NCI-H2081 treated with DMSO at 0.1 percent for 48 hours (cell line): ENCODE measurements at regions not wholly inside any gene's neighbourhood (a gene's known extent, or its start where the extent isn't known, plus 50 kb on each side); places are given as distances from the start of the nearest gene placed in this dataset.
A peak's percentile ranks its signal among the peaks of the same experiment; 100 is the strongest.

Experiments used
- DNase-seq: peaks from one replicate; lab custom pipeline; 2025; lab: John Stamatoyannopoulos, UW

DNA sequence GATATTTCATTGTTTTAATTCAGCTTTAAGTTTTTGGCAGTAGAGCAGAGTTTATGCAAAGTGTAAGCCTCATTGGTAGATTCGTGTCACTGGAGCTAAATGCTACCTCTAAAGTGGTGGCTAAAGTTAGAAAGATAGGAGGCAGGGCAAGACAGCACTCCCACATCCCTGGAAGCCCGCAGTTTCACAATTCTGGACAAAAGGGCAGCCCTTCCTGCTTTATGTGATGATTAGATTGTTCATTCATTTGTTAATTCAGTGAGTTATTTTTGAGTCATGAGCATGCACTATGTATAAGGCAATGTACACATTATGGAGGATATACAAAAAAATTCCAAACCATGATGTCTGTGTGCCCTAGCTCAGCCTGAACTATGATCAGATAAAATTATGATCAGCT is 52.1 kb upstream of the EIF3M start:
- DNase-seq = no peak

- no peak for DNase-seq
Measured at GRCh38 chr11:32529994-32530588, 53.5 kb upstream of the EIF3M start.

- no peak for DNase-seq
Measured at GRCh38 chr11:32527261-32528175, 56.1 kb upstream of the EIF3M start.

DNA sequence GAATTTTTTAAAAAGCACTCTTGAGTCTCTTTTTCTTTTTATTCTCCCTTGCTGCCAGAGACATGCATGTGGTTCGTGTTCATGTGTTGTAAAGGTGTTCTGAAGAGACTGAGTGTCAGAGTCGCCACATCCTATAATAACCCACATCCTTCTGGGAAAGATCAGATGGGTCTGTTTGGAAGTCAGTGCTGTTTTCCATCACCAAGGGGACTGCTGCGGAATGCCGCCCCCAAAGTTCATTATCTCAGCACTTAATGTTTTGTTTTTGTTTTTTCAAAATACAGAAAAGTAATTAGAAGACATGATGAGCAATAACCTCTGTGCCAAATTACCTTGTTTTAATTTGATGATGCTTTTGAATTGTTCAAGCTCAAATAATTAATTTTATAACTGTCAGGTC is 56.9 kb upstream of the EIF3M start:
- DNase-seq = no peak

GRCh38 chr11:32511926-32512325 is 71.7 kb upstream of the EIF3M start:
- no peak for DNase-seq

GRCh38 chr11:32510039-32510438 is 73.6 kb upstream of the EIF3M start:
- no peak for DNase-seq

DNA sequence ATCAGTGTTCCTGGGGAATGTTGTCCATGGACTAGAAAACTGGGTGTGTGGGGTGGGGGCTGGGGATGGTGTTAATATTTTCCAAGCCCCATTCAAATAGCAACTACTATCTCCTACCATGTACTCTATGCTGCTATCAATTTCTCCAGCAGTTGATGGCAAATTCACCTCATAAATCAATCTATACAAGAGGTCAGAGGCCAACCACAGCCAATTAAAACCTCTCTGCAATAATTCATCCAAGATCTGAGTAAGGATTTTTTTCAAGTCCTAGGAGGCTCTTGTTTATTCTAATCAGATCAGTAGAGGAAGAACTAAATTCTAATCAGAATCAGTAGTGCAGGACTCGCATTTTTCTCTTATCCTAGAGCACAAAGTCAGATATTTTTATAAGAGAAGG is 73.4 kb upstream of the WT1 start:
- DNase-seq = no peak

DNA sequence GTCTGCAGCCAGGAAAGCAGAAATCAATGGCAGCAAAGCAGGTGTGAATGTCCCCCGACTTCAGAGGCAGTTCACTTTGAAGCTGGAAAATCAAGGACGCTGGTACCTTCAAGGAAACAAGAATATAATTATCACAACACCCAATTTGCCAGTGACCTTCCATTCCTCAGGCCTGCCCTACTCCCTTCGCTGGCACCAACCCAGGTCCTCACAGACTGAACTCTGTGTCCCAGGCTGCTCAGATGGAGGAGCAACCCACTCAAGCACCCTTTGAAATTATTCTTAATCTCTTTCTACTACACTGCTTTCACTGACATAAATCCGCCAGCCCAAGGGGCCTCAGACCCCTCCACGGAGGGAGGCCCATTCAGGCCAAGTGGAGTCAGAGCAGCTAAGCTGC is 64.7 kb upstream of the WT1 start:
- DNase-seq = no peak

DNA sequence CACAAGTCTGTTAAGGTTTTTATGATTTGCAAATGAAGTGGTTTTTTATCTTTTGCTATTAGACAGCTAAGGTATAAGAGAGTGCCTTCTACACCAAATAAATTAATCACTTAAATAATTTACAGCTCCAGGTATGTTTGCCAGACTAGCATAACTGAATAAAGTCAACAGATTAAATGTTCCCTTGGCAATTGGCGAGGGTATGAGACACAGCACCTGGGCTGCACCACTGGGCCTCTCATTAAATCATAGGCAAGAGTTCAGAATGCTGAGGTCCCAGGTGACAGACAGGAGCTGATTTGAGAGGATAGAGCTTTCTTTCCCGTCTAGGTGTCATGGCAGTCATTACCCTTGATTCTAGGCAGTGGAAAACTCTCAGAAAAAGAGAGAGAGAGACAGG is 62.6 kb upstream of the WT1 start:
- peak; percentile 21 for DNase-seq

GRCh38 chr11:32494629-32495028 is 59.3 kb upstream of the WT1 start:
- no peak for DNase-seq

DNA sequence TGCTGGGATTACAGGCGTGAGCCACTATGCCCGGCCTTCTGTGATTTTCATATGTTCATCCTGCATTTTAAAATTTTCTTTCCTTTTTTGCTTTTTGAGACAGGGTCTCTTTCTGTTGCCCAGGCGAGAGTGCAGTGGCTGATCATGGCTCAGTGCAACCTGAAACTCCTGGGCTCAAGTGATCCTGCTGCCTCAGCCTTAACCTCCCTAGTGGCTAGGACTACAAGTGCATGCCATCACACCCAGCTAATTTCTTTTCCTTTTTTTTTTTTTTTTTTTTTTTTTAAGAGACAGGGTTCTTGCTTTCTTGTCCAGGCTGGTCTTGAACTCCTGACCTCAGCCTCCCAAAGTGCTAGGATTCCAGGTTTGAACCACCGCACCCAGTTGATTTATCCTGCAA is 54.1 kb upstream of the WT1 start:
- no peak for DNase-seq

- DNase-seq = no peak
Measured at GRCh38 chr11:32487270-32487669, 51.9 kb upstream of the WT1 start.

DNA sequence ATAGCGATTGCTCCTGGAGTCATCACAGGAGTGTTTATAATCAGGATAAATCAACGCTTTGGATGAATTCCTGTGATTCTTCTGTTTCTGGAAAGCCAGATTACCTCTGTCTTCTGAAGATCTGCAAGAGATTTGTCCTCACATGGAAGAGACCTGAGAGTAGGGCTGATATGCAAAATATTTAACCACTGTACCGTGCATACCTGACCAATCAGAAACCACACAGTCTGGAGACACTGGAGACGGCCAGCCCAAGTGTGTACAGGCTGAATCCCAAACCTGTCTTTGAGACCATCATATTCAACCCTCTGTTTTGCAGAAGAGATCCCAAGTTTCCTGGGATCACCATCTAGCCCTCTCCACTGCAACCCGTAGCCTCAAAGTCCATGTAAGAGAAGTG is 50.4 kb upstream of the WT1 start:
- DNase-seq = no peak
